NCI-H524 (cell line): ENCODE measurements at regions not wholly inside any gene's neighbourhood (a gene's known extent, or its start where the extent isn't known, plus 50 kb on each side); places are given as distances from the start of the nearest gene placed in this dataset.
"Not testable (repeated sequence)": the region's sequence is repeated elsewhere in the genome, so short reads cannot be mapped to it uniquely, and the experiment has no call there.

Experiments
- DNase-seq, 2 experiments: peaks; one replicate each; lab custom pipeline; 2025; lab: John Stamatoyannopoulos, UW

GRCh38 chr12:24507827-24508226 is 441.1 kb downstream of the BCAT1 start:
- no peak for DNase-seq

GRCh38 chr12:24505366-24506015 is 443.4 kb downstream of the BCAT1 start:
- DNase-seq = no peak

DNA sequence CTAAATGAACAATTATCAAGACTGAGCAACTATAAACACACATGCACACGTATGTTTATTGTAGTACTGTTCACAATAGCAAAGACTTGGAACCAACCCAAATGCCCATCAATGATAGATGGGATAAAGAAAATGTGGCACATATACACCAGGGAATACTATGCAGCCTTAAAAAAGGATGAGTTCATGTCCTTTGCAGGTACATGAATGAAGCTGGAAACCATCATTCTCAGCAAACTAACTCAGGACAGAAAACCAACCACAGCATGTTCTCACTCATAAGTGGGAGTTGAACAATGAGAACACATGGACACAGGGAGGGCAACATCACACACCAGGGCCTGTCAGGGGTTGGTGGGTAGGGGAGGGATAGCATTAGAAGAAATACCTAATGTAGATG is 445.4 kb downstream of the BCAT1 start:
- DNase-seq = not testable (repeated sequence)

DNA sequence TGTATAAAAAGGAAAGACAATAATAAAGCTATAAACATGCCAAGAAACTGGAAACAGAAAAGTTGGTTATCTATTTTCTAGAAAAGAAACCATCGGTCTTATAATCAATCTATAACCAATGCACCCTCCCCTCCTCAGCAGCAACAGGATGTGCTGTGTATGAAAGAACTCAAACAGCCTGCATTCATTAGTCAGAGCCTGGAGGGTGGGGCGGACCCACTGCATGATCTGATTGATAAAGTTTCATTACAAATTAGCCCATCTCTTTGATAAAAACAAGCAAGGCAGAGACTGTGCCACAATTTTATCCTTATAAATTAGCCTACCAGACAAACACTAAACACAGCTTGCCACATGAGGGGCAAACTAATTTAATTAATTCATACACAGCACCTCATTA is 448.1 kb downstream of the BCAT1 start:
- DNase-seq = no peak

GRCh38 chr12:24500421-24500820 is 448.5 kb downstream of the BCAT1 start:
- no peak for DNase-seq

GRCh38 chr12:24499151-24500146 is 449.5 kb downstream of the BCAT1 start:
- no peak for DNase-seq

DNA sequence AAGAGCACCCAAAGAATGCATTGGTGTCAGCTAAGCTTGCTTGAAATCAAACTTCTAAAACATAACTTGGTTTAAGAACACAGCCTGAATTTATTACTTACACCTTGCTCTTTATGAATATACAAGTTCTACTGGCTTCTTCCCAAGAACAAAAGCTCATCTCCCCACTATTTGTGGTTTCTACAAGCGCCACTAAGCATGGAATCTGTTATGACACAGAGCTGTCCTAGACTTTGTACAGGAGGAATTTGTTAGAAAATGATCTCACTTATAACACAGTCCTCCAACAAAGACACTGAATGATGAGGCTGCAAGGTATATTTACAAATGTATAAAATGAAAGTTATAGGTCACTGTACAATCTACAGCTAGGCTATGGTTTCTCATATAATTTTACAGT is 452.1 kb downstream of the BCAT1 start:
- no peak for DNase-seq

DNA sequence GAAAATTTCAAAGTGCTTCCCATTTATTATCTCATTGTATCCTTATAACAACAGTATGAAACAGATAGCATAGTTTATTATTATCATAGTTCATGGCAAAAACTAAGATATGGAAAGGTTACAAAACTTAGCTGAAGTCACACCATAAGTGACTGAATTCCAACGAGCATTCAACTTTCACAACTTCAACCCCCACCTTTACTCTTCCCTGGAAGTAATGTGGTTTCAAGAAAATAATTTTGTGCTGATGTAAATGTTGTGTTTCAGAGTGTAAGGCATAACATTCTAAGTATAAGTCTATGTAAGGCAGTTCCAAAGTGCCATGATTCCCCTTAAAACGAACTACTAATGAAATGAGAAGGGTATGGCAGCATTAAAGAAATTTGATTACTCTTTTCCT is 454.5 kb downstream of the BCAT1 start:
- DNase-seq = no peak

DNA sequence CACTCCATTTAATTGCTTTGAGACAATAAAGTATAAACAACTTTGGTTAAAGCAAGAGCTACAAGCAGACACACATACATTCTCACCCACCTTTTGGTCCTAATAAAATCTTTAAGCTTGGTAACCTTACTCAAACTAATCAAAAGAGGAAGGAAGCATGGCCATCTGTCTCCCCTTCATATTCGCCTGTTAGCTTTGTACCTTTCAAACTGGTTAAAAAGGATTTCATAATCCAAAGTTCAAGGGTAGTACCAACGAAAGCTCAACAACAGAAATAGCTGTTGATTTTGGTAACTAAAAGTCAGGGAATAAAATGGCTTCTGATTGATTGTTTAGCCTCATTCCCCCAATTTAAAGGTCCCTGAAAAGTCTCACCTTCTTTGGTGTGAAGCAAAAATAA is 456.9 kb downstream of the BCAT1 start:
- peak in 1 of 2 experiments; percentile 16 for DNase-seq

DNA sequence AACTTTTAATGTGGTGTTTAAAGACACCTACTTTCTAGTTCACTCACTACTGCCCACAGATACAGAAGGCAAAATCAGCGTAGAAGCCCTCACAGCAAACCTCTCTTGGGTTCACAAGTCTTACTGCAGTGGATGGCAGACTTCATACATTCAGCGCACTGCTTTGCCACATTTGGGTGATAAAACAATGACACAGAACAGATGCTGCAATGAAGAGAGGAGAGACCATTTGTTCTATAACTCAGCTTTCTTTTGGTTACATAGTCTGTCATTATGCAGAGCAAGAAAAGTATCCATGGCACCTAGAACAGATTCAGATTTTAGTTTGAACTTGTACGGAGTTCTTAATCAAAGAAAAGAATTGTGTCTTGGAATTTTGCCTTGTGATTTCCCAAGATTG is 459.0 kb downstream of the BCAT1 start:
- no peak for DNase-seq

DNA sequence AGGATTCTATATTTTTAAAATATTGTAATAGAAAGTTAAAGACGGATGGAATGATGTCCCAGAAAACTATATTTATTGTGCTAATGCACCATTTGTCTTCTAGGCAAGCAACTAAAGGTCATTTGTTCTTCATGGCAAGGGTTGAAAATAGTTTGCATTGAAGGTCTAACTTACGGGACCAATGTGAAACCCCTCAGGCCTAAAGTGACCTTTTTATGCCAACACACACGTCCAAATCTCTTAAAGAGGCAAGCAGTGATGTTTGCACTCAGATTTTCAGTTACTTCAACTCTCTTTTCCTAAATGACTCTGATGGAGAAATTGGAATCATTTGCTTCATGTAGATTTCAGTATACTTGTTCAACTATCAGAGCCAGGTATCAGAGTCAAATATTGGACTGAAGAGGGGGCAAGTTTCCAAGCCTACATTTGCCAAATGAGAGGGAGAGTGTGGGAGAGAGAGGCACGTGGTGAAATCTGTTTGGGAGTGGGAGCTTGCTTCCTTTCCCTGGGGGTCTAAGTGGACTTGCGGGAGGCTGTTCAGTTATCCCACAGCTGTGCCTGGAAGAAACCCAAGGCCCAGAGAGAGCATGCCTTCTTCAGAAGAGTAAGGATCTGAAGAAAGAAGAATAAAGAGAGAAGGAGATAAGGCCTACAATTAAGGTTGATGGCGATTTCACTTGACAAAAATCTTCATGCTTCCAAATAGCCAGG is 459.8 kb downstream of the BCAT1 start:
- DNase-seq = no peak

GRCh38 chr12:24488091-24488596 is 460.8 kb downstream of the BCAT1 start:
- no peak for DNase-seq

GRCh38 chr12:24487606-24488005 is 461.3 kb downstream of the BCAT1 start:
- DNase-seq = no peak

DNA sequence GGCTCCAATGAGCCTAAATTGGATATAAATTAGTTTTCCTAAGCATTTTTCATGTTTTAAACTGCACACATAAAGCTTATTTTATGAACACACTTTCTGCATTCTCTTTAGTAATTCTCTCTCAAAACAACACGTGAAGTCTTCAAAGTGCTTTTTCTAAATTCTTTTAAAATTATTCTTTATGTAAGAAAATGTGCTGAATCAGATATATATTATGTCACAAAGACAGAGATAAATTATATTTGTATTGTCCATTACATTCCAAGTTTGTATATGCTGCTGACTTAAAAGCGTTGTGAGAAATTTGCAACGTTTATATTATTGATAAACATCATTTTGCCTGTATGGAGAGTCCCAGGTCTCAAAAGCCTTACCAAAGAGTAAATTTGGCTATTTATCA is 465.2 kb downstream of the BCAT1 start:
- no peak for DNase-seq

DNA sequence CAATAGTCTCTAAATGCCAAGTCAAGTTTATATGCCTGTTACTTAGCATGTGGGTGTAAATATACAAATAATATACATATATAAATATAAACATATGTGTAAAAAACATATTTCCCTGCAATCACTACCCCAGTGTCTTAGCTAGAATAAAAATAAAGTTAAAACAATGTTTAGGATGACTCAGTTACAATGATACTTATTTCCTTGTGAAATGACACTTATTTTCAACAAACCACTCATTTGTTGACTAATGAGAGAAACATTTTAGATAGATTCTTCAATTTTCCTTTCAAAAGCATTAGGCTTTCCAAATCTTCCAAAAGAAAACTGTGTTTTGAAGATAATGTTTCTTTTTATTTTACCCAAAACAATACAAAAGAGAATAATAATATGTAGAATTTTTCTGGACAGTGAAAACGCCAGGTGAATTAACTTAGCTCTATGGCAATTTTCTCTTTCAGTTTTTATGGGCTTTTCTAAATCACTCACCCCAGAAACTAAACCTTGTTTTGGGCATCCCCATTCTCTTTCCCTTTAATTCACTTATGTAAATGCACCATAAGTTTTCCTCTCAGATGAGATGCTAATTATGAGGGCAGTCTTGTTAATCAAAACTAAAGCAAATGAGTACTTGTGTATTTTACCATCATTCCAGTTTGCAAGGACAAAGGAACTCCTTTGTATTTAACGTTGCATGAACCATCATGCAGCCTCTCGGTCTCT is 465.9 kb downstream of the BCAT1 start:
- DNase-seq = no peak

GRCh38 chr12:24482044-24482443 is 466.9 kb downstream of the BCAT1 start:
- no peak for DNase-seq

- no peak for DNase-seq
These were observed 468.0 kb downstream of the BCAT1 start for GRCh38 chr12:24480766-24481449.

- DNase-seq = no peak
These were observed 469.8 kb downstream of the BCAT1 start for GRCh38 chr12:24479131-24479530.

- no peak for DNase-seq
These were observed 470.6 kb downstream of the BCAT1 start for GRCh38 chr12:24478254-24478653.

DNA sequence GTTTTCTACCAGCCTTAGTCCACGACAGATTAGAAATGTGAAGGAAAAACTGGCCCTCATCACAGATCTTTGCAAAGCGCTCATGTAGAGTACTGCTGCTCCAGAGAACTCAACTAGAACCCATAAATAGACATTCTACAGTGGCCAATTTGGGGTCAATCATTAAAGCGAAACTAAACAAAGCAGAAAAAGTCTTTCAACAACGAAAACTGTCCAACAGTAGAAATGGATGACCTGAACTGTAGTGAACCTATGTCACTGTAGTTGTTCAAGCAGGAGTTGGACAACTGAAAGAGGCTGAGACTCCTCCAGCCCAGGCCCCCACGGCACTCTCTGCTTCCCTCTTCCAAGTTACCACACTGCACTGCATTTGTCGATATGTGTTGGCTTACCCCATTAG is 472.6 kb downstream of the BCAT1 start:
- no peak for DNase-seq

DNA sequence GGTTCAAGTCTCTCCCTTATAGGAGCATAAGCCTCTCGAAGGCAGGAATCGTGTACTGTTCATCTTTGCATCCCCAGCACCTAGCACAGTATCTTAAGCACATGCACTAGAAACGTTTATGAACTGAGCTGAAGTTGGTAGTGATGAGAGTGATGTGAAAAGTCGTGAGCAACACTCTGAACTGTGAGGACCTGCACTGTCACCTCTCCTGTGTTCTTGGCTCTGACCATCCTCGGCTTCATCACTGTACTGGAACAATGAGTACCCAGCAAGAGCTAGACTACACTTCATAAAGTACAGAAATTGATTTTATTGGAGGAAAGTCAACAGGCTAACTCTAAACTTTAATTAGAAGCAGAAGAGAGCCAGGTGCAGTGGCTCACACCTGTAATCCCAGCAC is 473.6 kb downstream of the BCAT1 start:
- DNase-seq = no peak
